HCT116 (cell line): ENCODE measurements at regions not wholly inside any gene's neighbourhood (a gene's known extent, or its start where the extent isn't known, plus 50 kb on each side); places are given as distances from the start of the nearest gene placed in this dataset.

Experiments used
- CEBPB ChIP-seq: IDR thresholded peaks from 2 replicates; pipeline ENCODE4 v1.6.1; 2012; ENCODE audit warnings: low read depth
- CTCF ChIP-seq, 3 experiments: fragments of 200-600 bp in 1 of 3; sonication (generic) in 1 of 3; IDR thresholded peaks in 2 of 3; conservative IDR thresholded peaks in 1 of 3; 2 replicates each; pipeline ENCODE4 v1.5.1; 2012 to 2017; ENCODE audit warnings: low read depth in 2 of 3, low read length in 2 of 3, antibody characterized with exemption in 1 of 3, borderline replicate concordance in 1 of 3, control low read depth in 1 of 3, mild to moderate bottlenecking in 1 of 3, mixed read lengths in 1 of 3, mixed run types in 1 of 3, moderate library complexity in 1 of 3; ENCODE audit not compliant: insufficient read depth in 1 of 3
- EZH2 ChIP-seq: fragments of 200-600 bp; sonication (generic); IDR thresholded peaks from 2 replicates; pipeline ENCODE4 v1.6.1; 2017; ENCODE audit warnings: antibody characterized with exemption, mixed run types
- EZH2phosphoT487 ChIP-seq: fragments of 200-600 bp; IDR thresholded peaks from 2 replicates; pipeline ENCODE4 v1.6.1; 2018; ENCODE audit warnings: antibody characterized with exemption, borderline replicate concordance
- FOSL1 ChIP-seq: IDR thresholded peaks from 2 replicates; pipeline ENCODE4 v1.6.1; 2012; ENCODE audit warnings: low read depth
- MAX ChIP-seq: IDR thresholded peaks from 2 replicates; pipeline ENCODE4 v1.6.1; 2012
- POLR2A ChIP-seq: IDR thresholded peaks from 2 replicates; pipeline ENCODE4 v1.7.0; 2011; ENCODE audit warnings: borderline replicate concordance; ENCODE audit not compliant: insufficient read depth, insufficient read length; ENCODE audit errors: extremely low read depth
- POLR2AphosphoS5 ChIP-seq: IDR thresholded peaks from 2 replicates; pipeline ENCODE4 v1.6.1; 2011; ENCODE audit warnings: mild to moderate bottlenecking, low read depth, low read length, moderate library complexity
- RAD21 ChIP-seq: IDR thresholded peaks from 2 replicates; pipeline ENCODE4 v1.6.1; 2012; ENCODE audit warnings: low read depth, mild to moderate bottlenecking
- REST ChIP-seq: IDR thresholded peaks from 2 replicates; pipeline ENCODE4 v1.6.1; 2012; ENCODE audit warnings: low read depth
- SIN3A ChIP-seq: IDR thresholded peaks from 2 replicates; pipeline ENCODE4 v1.6.1; 2012; ENCODE audit warnings: low read depth
- SP1 ChIP-seq: IDR thresholded peaks from 2 replicates; pipeline ENCODE4 v1.6.1; 2012; ENCODE audit warnings: low read depth
- YY1 ChIP-seq: IDR thresholded peaks from 2 replicates; pipeline ENCODE4 v1.6.1; 2011; ENCODE audit warnings: low read length, low read depth, moderate library complexity, mild to moderate bottlenecking; ENCODE audit not compliant: insufficient replicate concordance; ENCODE audit errors: extremely low read depth
- ZBTB33 ChIP-seq: IDR thresholded peaks from 2 replicates; pipeline ENCODE4 v1.6.1; 2011; ENCODE audit warnings: mild to moderate bottlenecking, low read length, moderate library complexity; ENCODE audit not compliant: insufficient replicate concordance; ENCODE audit errors: extremely low read depth

GRCh38 chr6:4268171-4268570 is 132.8 kb upstream of the ECI2 start:
- no peak for TF ChIP-seq CTCF (IDR thresholded peaks at IDR 0.05 in 2 of 3, conservative IDR thresholded peaks at IDR 0.05 in 1 of 3; ENCODE audit: borderline replicate concordance in 1 of 3, insufficient read depth in 1 of 3, low read depth in 2 of 3, low read length in 2 of 3)
- TF ChIP-seq EZH2 = no peak
- TF ChIP-seq POLR2AphosphoS5 = no peak
- no peak for TF ChIP-seq SIN3A
- TF ChIP-seq YY1 = no peak
- no peak for TF ChIP-seq CEBPB
- TF ChIP-seq RAD21 = no peak
- no peak for TF ChIP-seq POLR2A
- TF ChIP-seq ZBTB33 = no peak
- no peak for TF ChIP-seq SP1
- no peak for TF ChIP-seq MAX
- TF ChIP-seq REST = no peak
- TF ChIP-seq EZH2phosphoT487 = no peak
- TF ChIP-seq FOSL1 = no peak
